ENCODE measurements at regions not wholly inside any gene's neighbourhood (a gene's known extent, or its start where the extent isn't known, plus 50 kb on each side); places are given as distances from the start of the nearest gene placed in this dataset.

DNA sequence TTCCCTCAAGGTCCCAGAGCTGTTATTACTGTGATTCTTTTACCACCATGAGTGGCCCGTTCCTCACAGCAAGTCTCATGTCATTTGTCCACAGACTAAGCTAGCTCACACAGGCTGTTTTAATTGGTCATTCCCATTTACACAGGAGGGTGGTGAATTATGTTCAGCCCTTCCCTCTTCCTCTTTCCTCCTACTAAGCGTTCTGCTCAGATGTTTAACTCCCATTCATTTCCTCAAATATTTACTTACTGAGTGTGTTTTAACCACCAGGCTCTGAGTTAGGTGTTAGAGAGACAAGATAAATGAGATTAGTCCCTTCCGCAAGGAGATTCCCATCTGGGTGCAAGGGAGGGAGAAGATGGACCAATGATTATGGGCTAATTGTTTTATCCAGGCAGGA, 403.6 kb upstream of the ACVR2A start:
- H3K27ac ChIP-seq (ENCODE audit: low read depth) = no peak overlapping the region
- H3K9me2 ChIP-seq (ENCODE audit: insufficient read depth) = peaks cover 11% of the 10 kb centered on the region; the same call in 1 of the 2 replicates
- H3K4me3 ChIP-seq = no peak overlapping the region
- H3K27me3 ChIP-seq (ENCODE audit: insufficient read depth) = no peaks in the 10 kb centered on the region
- H3K27me3 Mint-ChIP-seq (ENCODE audit: insufficient read depth, low read depth, poor library complexity) = no peaks in the 10 kb centered on the region
- H4K20me1 ChIP-seq (replicated peaks; ENCODE audit: insufficient read depth) = no peaks in the 10 kb centered on the region
- no peaks in the 10 kb centered on the region for H3F3A ChIP-seq (replicated peaks; ENCODE audit: low read depth)
- H3K36me3 ChIP-seq (ENCODE audit: insufficient read depth) = no peaks in the 10 kb centered on the region
- ATAC-seq (no peak), DNase-seq (ENCODE audit: low spot score) (no peak)
- no peaks in the 10 kb centered on the region for H3K4me1 Mint-ChIP-seq
- H3K4me3 Mint-ChIP-seq = no peak overlapping the region
- no peak overlapping the region for H3K4me2 ChIP-seq
- no peaks in the 10 kb centered on the region for H3K4me1 ChIP-seq (ENCODE audit: insufficient read depth)
- H2AFZ ChIP-seq = no peak overlapping the region
- no peak overlapping the region for H3K27ac Mint-ChIP-seq
- peaks cover 7% of the 10 kb centered on the region for H3K36me3 Mint-ChIP-seq (ENCODE audit: low read depth)
- no peaks in the 10 kb centered on the region for H3K79me2 ChIP-seq (replicated peaks; ENCODE audit: insufficient read depth)
- peaks cover 4% of the 10 kb centered on the region; the same call in 2 of the 3 replicates for H3K9me3 Mint-ChIP-seq
- TF ChIP-seq, protein P1, sequence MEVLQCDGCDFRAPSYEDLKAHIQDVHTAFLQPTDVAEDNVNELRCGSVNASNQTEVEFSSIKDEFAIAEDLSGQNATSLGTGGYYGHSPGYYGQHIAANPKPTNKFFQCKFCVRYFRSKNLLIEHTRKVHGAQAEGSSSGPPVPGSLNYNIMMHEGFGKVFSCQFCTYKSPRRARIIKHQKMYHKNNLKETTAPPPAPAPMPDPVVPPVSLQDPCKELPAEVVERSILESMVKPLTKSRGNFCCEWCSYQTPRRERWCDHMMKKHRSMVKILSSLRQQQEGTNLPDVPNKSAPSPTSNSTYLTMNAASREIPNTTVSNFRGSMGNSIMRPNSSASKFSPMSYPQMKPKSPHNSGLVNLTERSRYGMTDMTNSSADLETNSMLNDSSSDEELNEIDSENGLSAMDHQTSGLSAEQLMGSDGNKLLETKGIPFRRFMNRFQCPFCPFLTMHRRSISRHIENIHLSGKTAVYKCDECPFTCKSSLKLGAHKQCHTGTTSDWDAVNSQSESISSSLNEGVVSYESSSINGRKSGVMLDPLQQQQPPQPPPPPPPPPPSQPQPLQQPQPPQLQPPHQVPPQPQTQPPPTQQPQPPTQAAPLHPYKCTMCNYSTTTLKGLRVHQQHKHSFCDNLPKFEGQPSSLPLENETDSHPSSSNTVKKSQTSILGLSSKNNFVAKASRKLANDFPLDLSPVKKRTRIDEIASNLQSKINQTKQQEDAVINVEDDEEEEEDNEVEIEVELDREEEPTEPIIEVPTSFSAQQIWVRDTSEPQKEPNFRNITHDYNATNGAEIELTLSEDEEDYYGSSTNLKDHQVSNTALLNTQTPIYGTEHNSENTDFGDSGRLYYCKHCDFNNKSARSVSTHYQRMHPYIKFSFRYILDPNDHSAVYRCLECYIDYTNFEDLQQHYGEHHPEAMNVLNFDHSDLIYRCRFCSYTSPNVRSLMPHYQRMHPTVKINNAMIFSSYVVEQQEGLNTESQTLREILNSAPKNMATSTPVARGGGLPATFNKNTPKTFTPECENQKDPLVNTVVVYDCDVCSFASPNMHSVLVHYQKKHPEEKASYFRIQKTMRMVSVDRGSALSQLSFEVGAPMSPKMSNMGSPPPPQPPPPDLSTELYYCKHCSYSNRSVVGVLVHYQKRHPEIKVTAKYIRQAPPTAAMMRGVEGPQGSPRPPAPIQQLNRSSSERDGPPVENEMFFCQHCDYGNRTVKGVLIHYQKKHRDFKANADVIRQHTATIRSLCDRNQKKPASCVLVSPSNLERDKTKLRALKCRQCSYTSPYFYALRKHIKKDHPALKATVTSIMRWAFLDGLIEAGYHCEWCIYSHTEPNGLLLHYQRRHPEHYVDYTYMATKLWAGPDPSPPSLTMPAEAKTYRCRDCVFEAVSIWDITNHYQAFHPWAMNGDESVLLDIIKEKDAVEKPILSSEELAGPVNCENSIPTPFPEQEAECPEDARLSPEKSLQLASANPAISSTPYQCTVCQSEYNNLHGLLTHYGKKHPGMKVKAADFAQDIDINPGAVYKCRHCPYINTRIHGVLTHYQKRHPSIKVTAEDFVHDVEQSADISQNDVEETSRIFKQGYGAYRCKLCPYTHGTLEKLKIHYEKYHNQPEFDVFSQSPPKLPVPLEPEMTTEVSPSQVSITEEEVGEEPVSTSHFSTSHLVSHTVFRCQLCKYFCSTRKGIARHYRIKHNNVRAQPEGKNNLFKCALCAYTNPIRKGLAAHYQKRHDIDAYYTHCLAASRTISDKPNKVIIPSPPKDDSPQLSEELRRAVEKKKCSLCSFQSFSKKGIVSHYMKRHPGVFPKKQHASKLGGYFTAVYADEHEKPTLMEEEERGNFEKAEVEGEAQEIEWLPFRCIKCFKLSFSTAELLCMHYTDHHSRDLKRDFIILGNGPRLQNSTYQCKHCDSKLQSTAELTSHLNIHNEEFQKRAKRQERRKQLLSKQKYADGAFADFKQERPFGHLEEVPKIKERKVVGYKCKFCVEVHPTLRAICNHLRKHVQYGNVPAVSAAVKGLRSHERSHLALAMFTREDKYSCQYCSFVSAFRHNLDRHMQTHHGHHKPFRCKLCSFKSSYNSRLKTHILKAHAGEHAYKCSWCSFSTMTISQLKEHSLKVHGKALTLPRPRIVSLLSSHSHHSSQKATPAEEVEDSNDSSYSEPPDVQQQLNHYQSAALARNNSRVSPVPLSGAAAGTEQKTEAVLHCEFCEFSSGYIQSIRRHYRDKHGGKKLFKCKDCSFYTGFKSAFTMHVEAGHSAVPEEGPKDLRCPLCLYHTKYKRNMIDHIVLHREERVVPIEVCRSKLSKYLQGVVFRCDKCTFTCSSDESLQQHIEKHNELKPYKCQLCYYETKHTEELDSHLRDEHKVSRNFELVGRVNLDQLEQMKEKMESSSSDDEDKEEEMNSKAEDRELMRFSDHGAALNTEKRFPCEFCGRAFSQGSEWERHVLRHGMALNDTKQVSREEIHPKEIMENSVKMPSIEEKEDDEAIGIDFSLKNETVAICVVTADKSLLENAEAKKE (CRISPR knock-in tag; IDR thresholded peaks at IDR 0.05) = no peak
- TF ChIP-seq JUNB (IDR thresholded peaks at IDR 0.05; ENCODE audit: unreplicated experiment) = no peak
- no peak for TF ChIP-seq POLR2AphosphoS5 (IDR thresholded peaks at IDR 0.05; ENCODE audit: low read depth)
- no peak for TF ChIP-seq STAT1 (IDR thresholded peaks at IDR 0.05; ENCODE audit: unreplicated experiment)
- no peak for TF ChIP-seq ZNF114 (CRISPR knock-in tag; IDR thresholded peaks at IDR 0.05)
- TF ChIP-seq, protein P2, sequence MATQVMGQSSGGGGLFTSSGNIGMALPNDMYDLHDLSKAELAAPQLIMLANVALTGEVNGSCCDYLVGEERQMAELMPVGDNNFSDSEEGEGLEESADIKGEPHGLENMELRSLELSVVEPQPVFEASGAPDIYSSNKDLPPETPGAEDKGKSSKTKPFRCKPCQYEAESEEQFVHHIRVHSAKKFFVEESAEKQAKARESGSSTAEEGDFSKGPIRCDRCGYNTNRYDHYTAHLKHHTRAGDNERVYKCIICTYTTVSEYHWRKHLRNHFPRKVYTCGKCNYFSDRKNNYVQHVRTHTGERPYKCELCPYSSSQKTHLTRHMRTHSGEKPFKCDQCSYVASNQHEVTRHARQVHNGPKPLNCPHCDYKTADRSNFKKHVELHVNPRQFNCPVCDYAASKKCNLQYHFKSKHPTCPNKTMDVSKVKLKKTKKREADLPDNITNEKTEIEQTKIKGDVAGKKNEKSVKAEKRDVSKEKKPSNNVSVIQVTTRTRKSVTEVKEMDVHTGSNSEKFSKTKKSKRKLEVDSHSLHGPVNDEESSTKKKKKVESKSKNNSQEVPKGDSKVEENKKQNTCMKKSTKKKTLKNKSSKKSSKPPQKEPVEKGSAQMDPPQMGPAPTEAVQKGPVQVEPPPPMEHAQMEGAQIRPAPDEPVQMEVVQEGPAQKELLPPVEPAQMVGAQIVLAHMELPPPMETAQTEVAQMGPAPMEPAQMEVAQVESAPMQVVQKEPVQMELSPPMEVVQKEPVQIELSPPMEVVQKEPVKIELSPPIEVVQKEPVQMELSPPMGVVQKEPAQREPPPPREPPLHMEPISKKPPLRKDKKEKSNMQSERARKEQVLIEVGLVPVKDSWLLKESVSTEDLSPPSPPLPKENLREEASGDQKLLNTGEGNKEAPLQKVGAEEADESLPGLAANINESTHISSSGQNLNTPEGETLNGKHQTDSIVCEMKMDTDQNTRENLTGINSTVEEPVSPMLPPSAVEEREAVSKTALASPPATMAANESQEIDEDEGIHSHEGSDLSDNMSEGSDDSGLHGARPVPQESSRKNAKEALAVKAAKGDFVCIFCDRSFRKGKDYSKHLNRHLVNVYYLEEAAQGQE (IDR thresholded peaks at IDR 0.05; ENCODE audit: unreplicated experiment) = no peak
- TF ChIP-seq, protein P3, sequence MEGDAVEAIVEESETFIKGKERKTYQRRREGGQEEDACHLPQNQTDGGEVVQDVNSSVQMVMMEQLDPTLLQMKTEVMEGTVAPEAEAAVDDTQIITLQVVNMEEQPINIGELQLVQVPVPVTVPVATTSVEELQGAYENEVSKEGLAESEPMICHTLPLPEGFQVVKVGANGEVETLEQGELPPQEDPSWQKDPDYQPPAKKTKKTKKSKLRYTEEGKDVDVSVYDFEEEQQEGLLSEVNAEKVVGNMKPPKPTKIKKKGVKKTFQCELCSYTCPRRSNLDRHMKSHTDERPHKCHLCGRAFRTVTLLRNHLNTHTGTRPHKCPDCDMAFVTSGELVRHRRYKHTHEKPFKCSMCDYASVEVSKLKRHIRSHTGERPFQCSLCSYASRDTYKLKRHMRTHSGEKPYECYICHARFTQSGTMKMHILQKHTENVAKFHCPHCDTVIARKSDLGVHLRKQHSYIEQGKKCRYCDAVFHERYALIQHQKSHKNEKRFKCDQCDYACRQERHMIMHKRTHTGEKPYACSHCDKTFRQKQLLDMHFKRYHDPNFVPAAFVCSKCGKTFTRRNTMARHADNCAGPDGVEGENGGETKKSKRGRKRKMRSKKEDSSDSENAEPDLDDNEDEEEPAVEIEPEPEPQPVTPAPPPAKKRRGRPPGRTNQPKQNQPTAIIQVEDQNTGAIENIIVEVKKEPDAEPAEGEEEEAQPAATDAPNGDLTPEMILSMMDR (conservative IDR thresholded peaks at IDR 0.05; ENCODE audit: low read depth in 2 of 2) = no peak

Measured in GM23338 (cell line).